Glutamatergic neuron (in vitro differentiated cells): ENCODE measurements at regions not wholly inside any gene's neighbourhood (a gene's known extent, or its start where the extent isn't known, plus 50 kb on each side); places are given as distances from the start of the nearest gene placed in this dataset.
"Not testable (repeated sequence)": the region's sequence is repeated elsewhere in the genome, so short reads cannot be mapped to it uniquely, and the experiment has no call there.

ENCODE experiments used
- DNase-seq: peaks from one replicate; pipeline ENCODE4 v3.0.0; 2022
- H3K27ac Mint-ChIP-seq: one replicate; pipeline ENCODE4 v1.8.0; 2020; ENCODE audit warnings: mild to moderate bottlenecking, mixed read lengths, inconsistent platforms; ENCODE audit not compliant: unreplicated experiment
- H3K27me3 Mint-ChIP-seq: one replicate; pipeline ENCODE4 v1.8.0; 2020; ENCODE audit warnings: mild to moderate bottlenecking, moderate library complexity, mixed read lengths, inconsistent platforms; ENCODE audit not compliant: unreplicated experiment
- H3K36me3 Mint-ChIP-seq: one replicate; pipeline ENCODE4 v1.8.0; 2020; ENCODE audit warnings: mild to moderate bottlenecking, mixed read lengths, inconsistent platforms; ENCODE audit not compliant: unreplicated experiment
- H3K4me1 Mint-ChIP-seq: one replicate; pipeline ENCODE4 v1.8.0; 2020; ENCODE audit warnings: mild to moderate bottlenecking, low read depth, mixed read lengths, inconsistent platforms; ENCODE audit not compliant: unreplicated experiment
- H3K4me3 Mint-ChIP-seq: one replicate; pipeline ENCODE4 v1.8.0; 2020; ENCODE audit warnings: mild to moderate bottlenecking, mixed read lengths, inconsistent platforms; ENCODE audit not compliant: unreplicated experiment
- H3K9me3 Mint-ChIP-seq: one replicate; pipeline ENCODE4 v1.8.0; 2020; ENCODE audit warnings: mild to moderate bottlenecking, moderate library complexity, mixed read lengths, inconsistent platforms; ENCODE audit not compliant: unreplicated experiment
- TF ChIP-seq, protein P1 (sequence below): fragments of 200-600 bp; sonication (generic); IDR thresholded peaks from one replicate; pipeline ENCODE4 v1.5.0; 2021; ENCODE audit not compliant: partially characterized antibody, unreplicated experiment

DNA sequence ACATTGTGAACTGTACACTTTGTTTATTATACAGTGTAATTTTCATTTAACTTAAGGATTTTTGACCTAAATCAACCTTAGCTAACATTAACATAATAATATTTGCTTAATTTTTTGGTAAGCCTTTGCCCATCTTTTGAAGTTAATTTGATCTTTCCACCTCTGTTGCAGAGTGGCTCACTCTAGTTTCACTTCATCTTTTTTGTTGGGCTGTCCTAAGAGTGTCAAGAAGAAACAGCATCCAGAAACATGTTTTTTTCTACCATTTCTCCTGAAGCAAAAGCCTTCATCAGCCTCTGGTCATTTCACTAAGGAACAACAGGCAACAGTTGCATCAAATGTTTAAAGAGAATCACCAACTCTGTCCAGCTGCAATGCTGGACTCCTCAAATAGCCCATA, 824.7 kb downstream of the REEP3 start:
- H3K36me3 Mint-ChIP-seq, result no peaks in the 10 kb centered on the region
- no peak overlapping the region for H3K27ac Mint-ChIP-seq
- H3K4me1 Mint-ChIP-seq, result peaks cover 2% of the 10 kb centered on the region
- no peak overlapping the region for H3K4me3 Mint-ChIP-seq
- TF ChIP-seq, protein P1, sequence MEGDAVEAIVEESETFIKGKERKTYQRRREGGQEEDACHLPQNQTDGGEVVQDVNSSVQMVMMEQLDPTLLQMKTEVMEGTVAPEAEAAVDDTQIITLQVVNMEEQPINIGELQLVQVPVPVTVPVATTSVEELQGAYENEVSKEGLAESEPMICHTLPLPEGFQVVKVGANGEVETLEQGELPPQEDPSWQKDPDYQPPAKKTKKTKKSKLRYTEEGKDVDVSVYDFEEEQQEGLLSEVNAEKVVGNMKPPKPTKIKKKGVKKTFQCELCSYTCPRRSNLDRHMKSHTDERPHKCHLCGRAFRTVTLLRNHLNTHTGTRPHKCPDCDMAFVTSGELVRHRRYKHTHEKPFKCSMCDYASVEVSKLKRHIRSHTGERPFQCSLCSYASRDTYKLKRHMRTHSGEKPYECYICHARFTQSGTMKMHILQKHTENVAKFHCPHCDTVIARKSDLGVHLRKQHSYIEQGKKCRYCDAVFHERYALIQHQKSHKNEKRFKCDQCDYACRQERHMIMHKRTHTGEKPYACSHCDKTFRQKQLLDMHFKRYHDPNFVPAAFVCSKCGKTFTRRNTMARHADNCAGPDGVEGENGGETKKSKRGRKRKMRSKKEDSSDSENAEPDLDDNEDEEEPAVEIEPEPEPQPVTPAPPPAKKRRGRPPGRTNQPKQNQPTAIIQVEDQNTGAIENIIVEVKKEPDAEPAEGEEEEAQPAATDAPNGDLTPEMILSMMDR, result no peak
- DNase-seq, result no peak
- H3K27me3 Mint-ChIP-seq, result peaks cover 2% of the 10 kb centered on the region
- H3K9me3 Mint-ChIP-seq, result no peaks in the 10 kb centered on the region

DNA sequence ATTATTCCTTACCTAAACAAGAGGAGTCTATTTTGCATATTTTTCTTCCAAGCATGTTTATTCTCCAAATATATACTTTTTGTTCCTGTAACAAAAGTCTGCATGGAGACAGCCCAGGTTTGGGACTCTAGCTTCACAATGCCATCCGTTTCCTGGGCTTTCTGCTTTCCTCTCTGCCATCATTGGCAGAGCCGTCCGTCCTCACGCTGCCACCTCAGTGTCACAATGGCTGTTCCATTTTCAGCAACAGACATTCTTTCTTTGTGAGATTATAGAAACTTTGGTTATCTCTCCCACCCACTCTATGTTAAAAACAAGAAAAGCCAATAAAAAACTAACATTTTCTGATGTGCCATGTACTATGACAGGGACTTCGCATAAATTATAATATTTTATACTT, 825.2 kb downstream of the REEP3 start:
- DNase-seq, result no peak
- H3K4me3 Mint-ChIP-seq, result no peak overlapping the region
- H3K9me3 Mint-ChIP-seq, result no peaks in the 10 kb centered on the region
- TF ChIP-seq, protein P1, result no peak
- H3K27ac Mint-ChIP-seq, result no peak overlapping the region
- H3K36me3 Mint-ChIP-seq, result no peaks in the 10 kb centered on the region
- H3K27me3 Mint-ChIP-seq, result peaks cover 2% of the 10 kb centered on the region
- H3K4me1 Mint-ChIP-seq, result peaks cover 2% of the 10 kb centered on the region

DNA sequence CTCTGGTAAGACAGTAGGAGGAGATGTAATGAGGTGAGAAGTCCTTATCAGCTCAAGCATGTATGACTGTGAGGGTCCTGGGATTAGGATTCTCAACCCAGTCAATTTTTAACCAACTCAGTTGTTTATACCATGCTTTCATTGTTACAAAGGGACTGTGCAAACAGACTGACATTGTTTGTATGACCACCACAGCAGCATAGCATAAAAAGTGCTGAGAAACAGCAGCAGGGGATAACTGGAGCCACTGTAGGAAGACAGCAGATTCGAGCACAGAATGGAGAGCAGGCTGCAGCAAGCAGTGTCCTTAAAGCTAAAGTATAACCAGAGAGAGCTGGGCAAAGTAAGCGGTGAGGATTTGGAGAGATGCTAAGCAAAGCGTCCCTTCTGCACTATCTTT, 829.5 kb downstream of the REEP3 start:
- Mint-ChIP-seq H3K9me3 (no peaks in the 10 kb centered on the region), H3K27me3 (peaks cover 2% of the 10 kb centered on the region), H3K36me3 (no peaks in the 10 kb centered on the region), H3K4me3 (no peak overlapping the region), H3K27ac (no peak overlapping the region), H3K4me1 (no peaks in the 10 kb centered on the region)
- no peak for DNase-seq
- TF ChIP-seq, protein P1, result no peak

DNA sequence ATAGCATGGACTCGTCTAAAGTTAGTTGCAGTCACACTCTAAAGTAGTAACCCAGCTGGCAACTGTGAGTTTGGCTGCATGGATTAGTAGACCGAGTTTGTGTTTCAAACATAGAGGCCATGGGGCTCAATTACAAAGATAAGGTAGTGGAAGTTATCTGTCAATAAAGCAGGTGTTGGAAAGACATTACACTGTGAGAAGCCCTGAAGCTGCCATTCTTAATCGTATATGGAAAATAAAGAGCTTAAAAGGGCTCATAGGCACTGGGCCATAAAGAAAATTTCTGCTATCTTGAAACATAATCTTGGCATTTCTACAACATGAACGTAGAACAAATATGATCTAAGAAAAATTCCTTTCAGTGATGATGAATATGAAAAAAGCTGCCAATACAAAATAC, 837.7 kb downstream of the REEP3 start:
- Mint-ChIP-seq H3K27ac (no peak overlapping the region), H3K9me3 (no peaks in the 10 kb centered on the region), H3K36me3 (peaks cover 4% of the 10 kb centered on the region), H3K4me1 (no peaks in the 10 kb centered on the region), H3K27me3 (no peaks in the 10 kb centered on the region), H3K4me3 (no peak overlapping the region)
- DNase-seq, result no peak
- TF ChIP-seq, protein P1, result no peak

DNA sequence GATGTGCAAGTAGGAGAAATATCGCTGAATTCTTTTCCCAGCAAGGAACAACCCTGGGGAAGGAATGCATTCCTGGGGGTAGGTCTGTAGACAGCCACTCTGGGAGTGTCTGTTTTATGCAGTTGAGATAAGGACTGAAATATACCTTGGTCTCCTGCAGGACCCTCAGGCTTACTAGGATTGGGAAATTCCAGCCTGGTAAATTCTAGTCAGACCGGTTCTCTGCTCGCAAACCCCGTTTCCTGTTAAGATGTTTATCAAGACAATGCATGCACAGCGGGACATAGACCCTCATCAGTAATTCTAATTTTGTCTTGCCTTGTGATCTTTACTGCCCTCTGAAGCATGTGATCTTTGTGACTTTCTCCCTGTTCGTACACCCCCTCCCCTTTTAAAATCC, 839.0 kb downstream of the REEP3 start:
- H3K4me1 Mint-ChIP-seq, H3K4me3 Mint-ChIP-seq, DNase-seq, H3K36me3 Mint-ChIP-seq, H3K9me3 Mint-ChIP-seq, H3K27me3 Mint-ChIP-seq, H3K27ac Mint-ChIP-seq: not testable (repeated sequence)

DNA sequence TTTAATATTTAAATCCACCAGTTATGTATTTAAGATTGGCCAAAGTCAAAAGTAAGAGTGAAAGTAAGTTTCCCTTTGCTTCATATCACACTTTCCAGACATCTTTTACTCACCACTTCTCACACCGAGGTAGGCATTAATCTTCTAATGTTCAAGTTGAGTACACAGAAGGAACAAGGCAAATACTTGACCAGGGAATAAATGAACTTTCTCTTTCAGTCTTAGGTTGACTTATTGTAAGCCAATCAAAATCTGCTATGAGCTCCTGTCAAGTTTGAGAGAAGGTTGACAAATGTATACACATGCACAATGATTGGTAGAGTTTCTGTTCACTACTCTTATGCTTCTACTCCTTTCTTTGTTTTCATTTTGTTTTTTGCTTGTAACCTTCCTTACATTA, 842.5 kb downstream of the REEP3 start:
- no peaks in the 10 kb centered on the region for H3K9me3 Mint-ChIP-seq
- H3K4me1 Mint-ChIP-seq, result peaks cover 4% of the 10 kb centered on the region
- no peak for DNase-seq
- H3K27me3 Mint-ChIP-seq, result no peaks in the 10 kb centered on the region
- H3K36me3 Mint-ChIP-seq, result peaks cover 4% of the 10 kb centered on the region
- TF ChIP-seq, protein P1, result no peak
- no peak overlapping the region for H3K4me3 Mint-ChIP-seq
- no peak overlapping the region for H3K27ac Mint-ChIP-seq
